B cell (primary cell): ENCODE measurements at regions not wholly inside any gene's neighbourhood (a gene's known extent, or its start where the extent isn't known, plus 50 kb on each side); places are given as distances from the start of the nearest gene placed in this dataset.

Source experiments
- CTCF ChIP-seq: fragments of 200-600 bp; IDR thresholded peaks from one replicate; pipeline ENCODE4 v1.8.0; 2022; ENCODE audit warnings: antibody characterized with exemption, mild to moderate bottlenecking
- EZH2 ChIP-seq: IDR thresholded peaks from 2 replicates; pipeline ENCODE4 v1.6.1; 2012; ENCODE audit warnings: borderline replicate concordance, low read depth, mild to moderate bottlenecking, moderate library complexity, low read length; ENCODE audit not compliant: insufficient read depth, poor library complexity, severe bottlenecking

DNA sequence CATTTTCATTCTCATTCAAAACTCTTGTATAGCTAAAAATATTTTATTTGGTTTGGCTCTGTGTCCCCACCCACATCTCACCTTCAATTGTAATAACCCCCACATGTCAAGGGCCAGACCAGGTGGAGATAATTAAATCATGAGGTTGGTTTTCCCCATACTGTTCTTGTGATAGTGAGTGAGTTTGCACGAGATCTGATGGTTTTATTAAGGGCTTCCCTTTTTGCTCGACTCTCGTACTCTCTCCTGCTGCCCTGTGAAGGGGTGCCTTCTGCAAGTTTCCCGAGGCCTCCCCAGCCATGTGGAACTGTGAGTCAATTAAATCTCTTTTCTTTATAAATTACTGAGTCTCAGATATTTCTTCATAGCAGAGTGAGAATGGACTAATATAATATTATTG is 768.0 kb downstream of the STIM2 start:
- TF ChIP-seq CTCF (no peak), EZH2 (no peak)
